GM18868 (cell line): ENCODE measurements at regions not wholly inside any gene's neighbourhood (a gene's known extent, or its start where the extent isn't known, plus 50 kb on each side); places are given as distances from the start of the nearest gene placed in this dataset.

ENCODE experiments used
- ATAC-seq: cut with Tn5 transposase; IDR thresholded peaks from one replicate; pipeline ENCODE4 v1.9.1; 2021; ENCODE audit warnings: mild to moderate bottlenecking, moderate library complexity; ENCODE audit not compliant: unreplicated experiment

- ATAC-seq, result no peak
Measured at GRCh38 chr4:30837131-30837539, 117.0 kb downstream of the PCDH7 start.

GRCh38 chr4:30837861-30838260 lies 117.7 kb downstream of the PCDH7 start:
- no peak for ATAC-seq

GRCh38 chr4:30838331-30838730 lies 118.2 kb downstream of the PCDH7 start:
- no peak for ATAC-seq

- ATAC-seq, result no peak
Measured at GRCh38 chr4:30839583-30840520, 119.7 kb downstream of the PCDH7 start.

GRCh38 chr4:30840571-30840970 lies 120.4 kb downstream of the PCDH7 start:
- no peak for ATAC-seq

- no peak for ATAC-seq
Measured at GRCh38 chr4:30842142-30842541, 122.0 kb downstream of the PCDH7 start.

- no peak for ATAC-seq
Measured at GRCh38 chr4:30842689-30843088, 122.5 kb downstream of the PCDH7 start.

GRCh38 chr4:30844861-30845582 lies 124.9 kb downstream of the PCDH7 start:
- ATAC-seq, result no peak

GRCh38 chr4:30847167-30847566 lies 127.0 kb downstream of the PCDH7 start:
- no peak for ATAC-seq

GRCh38 chr4:30847958-30848357 lies 127.8 kb downstream of the PCDH7 start:
- ATAC-seq, result no peak

- ATAC-seq, result no peak
Measured at GRCh38 chr4:30854531-30854930, 134.4 kb downstream of the PCDH7 start.

GRCh38 chr4:30855232-30855631 lies 135.1 kb downstream of the PCDH7 start:
- ATAC-seq, result no peak

- no peak for ATAC-seq
Measured at GRCh38 chr4:30856795-30857564, 136.8 kb downstream of the PCDH7 start.

GRCh38 chr4:30860978-30861377 lies 140.8 kb downstream of the PCDH7 start:
- no peak for ATAC-seq

GRCh38 chr4:30862196-30862595 lies 142.0 kb downstream of the PCDH7 start:
- ATAC-seq, result no peak

- ATAC-seq, result no peak
Measured at GRCh38 chr4:30863021-30863420, 142.9 kb downstream of the PCDH7 start.

- ATAC-seq, result no peak
Measured at GRCh38 chr4:30865691-30866090, 145.5 kb downstream of the PCDH7 start.

- no peak for ATAC-seq
Measured at GRCh38 chr4:30866346-30866745, 146.2 kb downstream of the PCDH7 start.

GRCh38 chr4:30866907-30867306 lies 146.7 kb downstream of the PCDH7 start:
- ATAC-seq, result no peak

GRCh38 chr4:30867427-30867826 lies 147.3 kb downstream of the PCDH7 start:
- ATAC-seq, result no peak
